ENCODE measurements at regions not wholly inside any gene's neighbourhood (a gene's known extent, or its start where the extent isn't known, plus 50 kb on each side); places are given as distances from the start of the nearest gene placed in this dataset.

DNA sequence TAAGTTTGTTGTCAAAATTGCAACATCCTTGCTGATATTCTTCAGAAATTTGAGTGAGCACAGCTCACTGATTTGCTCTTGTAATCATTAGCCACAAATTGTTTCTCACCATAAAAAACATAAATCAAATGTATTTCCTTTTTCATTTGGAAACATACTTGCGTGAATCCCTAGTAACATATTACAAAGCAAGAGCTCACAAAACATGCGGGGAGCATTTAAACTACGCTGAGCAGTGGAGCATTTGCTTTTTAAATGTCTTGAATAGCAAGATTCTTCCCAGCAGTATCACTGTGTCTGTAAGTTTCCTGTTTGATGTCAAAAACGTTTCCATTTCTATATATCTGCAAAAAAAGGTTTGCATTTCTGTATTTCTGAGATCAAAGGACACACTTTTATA lies 788.3 kb upstream of the SALL3 start:
- no peak for DNase-seq

DNA sequence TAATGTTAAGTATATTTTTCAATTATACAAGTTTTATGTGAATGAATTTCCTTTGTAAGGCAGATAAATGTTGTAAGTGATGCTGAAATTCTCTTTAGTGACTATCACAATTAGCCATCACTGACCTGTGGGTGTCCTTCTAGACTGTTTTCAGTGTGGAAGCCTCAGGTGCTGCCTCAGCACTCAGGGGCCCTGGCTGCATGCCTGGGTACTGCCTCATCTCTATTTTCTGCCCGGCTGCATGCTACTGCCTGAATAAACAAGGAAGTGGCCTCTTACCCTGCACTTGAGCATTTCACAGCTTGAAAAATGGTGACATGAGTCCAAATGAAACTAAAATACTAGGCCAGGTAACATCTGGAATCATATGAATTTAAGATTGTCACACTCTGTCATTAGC lies 787.6 kb upstream of the SALL3 start:
- peak in 25 of 58 donors; percentile 6 to 61 (median 28) for DNase-seq

DNA sequence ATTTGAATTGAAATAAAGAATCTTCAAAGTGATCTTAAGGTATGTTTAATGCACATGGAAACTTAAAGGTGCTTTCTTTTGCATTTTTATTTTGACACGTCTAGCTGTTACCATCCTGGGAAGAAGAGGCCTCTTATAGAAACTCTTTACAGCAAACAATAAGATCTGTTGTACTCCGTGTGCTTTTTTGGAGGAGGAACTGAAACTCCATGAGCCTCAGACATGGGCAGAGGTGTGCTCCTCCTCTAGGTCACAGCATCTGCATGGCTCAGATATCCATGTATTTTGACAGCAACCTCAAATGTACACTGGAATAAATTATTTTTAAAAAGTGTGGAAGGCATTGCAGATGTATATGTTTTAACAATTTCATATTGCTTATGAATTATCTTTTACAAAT lies 783.3 kb upstream of the SALL3 start:
- DNase-seq = no peak

- DNase-seq = no peak
Measured at GRCh38 chr18:78199002-78199401, 780.6 kb upstream of the SALL3 start.

DNA sequence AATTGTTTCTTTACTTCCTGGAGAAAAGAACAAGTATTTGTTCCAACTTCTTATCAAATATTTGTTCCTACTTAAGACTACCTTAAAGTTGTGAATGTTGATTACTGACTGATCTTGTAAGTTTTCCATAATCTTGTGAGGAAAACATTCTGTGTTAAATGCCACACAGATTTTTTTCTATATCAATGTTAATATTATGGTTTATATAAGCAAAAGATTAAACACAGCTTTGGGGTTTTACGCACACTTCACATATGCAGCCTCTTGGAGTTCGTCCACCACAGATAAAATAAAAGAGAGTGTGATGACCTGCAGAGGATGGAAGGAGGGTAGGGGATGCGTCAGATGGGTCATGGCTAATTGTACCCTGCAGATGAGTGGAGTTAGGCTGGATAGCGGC lies 780.0 kb upstream of the SALL3 start:
- no peak for DNase-seq

DNA sequence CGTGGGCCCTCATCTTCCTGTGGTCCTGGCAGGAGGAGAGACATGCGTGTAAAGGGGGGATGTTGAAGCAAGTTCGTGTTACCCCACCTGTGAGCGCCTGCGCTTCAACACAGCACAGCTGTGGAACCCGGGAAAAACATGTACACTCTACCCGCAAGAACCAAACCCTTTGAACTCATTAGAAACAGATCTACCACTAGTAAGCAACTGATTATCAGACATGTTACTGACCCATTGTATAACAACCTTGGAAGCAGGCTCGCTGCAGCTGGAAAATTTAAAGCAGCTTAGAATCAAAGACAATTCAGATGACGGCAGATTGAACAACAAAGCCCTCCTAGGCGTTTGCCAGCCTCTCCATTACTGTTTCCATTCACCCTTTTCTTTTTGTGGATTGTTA lies 771.7 kb upstream of the SALL3 start:
- no peak for DNase-seq

GRCh38 chr18:78208461-78208860 lies 771.2 kb upstream of the SALL3 start:
- no peak for DNase-seq

DNA sequence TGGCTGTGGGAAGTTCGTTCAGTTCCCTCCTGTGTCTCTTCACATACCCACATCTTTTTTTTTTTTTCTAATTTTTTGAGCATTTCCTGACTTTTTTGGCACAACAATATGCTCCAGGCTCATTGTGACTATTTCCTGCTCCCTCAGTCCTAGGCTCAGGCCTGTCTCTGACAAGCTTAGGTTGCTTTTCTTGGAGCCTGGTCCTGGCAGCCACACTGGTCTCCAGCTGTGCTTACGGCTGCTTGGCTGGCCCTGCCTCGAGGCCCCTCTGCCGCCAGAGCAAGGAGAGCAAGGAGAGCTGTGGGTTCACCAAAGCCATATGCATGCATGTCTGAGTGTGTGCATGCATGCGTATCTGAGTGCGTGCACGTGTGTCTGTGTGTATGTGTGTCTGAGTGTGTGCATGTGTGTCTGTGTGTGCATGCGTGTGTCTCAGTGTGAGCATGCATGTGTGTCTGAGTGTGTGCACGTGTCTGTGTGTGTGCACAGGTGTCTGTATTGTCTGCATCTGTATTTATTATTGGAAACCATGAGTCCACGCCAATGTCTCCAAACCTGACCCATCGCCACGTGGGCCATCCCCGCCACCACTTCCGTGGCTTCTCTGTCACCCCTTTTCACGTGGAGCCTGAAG lies 766.1 kb upstream of the SALL3 start:
- no peak for DNase-seq

GRCh38 chr18:78221496-78221895 lies 758.1 kb upstream of the SALL3 start:
- DNase-seq = no peak

DNA sequence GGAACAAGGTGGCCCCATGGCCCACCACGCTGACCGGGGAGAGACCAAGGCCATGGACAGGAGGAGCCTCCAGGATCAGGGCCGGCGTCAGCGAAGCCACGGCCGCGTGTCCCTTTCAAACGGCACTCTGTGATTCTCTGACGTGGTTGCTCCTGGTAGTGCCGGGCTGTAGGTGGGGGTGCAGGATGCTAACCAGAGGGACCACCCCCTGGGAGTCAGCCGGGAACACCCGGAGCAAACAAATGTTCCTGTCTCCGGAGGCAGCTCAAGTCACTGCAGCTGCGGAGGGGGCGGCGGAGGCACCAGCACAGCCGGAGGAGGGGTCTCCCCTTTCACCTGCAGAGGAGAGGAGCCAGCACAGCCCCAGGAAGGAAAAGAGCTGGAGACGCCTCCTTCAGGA lies 750.6 kb upstream of the SALL3 start:
- no peak for DNase-seq

- no peak for DNase-seq
Measured at GRCh38 chr18:78230911-78231310, 748.7 kb upstream of the SALL3 start.

GRCh38 chr18:78232196-78232595 lies 747.4 kb upstream of the SALL3 start:
- DNase-seq = no peak

- no peak for DNase-seq
Measured at GRCh38 chr18:78237864-78238263, 741.8 kb upstream of the SALL3 start.

GRCh38 chr18:78238404-78239089 lies 741.1 kb upstream of the SALL3 start:
- no peak for DNase-seq

- no peak for DNase-seq
Measured at GRCh38 chr18:78239090-78239457, 740.5 kb upstream of the SALL3 start.

GRCh38 chr18:78240101-78240500 lies 739.5 kb upstream of the SALL3 start:
- DNase-seq = no peak

DNA sequence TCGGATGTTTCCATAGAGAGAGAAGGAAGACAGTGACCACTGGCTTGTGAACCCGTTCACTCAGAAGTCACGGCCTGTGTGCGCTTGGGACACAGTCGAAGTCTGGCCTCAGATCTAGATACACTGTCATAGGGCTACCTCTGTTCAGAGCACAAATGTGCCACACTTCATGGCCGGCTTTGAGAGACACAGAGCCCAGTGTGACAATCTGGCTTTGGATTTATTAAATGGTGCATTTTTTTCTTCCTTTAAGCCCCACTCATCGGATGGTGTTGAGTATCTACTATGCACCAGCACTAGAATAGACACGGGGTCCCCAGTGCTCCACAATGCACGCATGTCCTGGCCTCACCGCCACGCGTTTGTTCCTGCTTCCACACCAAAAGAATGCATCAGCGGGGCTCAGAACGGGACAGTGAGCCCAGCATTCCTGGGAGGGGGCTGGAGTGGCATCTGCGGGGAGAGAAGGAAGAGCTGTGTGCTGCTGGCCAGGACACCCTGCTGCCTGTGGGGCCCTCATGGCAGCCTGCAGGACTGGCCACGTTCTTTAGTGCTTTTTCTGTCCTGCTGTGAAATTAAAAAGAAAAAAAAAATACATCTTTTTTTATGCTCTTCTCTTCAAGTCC lies 738.9 kb upstream of the SALL3 start:
- DNase-seq = no peak

- no peak for DNase-seq
Measured at GRCh38 chr18:78241535-78242253, 737.9 kb upstream of the SALL3 start.

DNA sequence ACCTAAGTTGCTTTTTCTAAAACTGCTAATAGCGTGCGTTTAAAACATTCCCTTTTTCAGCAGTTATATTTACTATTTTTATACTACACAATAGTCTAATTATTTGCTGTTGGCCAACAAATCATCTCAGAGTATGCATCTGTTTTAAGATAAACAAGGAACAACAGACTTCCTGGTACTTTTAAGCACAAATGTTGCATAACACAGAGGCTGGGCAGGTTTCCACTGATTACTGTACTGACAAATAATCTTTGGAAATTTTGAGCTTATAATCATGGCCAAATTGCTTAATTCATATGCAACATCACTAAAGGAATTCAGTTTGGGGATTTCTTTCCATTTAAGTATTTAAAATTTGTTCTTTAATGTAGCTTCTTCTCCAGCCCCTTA lies 737.4 kb upstream of the SALL3 start:
- DNase-seq = no peak

DNA sequence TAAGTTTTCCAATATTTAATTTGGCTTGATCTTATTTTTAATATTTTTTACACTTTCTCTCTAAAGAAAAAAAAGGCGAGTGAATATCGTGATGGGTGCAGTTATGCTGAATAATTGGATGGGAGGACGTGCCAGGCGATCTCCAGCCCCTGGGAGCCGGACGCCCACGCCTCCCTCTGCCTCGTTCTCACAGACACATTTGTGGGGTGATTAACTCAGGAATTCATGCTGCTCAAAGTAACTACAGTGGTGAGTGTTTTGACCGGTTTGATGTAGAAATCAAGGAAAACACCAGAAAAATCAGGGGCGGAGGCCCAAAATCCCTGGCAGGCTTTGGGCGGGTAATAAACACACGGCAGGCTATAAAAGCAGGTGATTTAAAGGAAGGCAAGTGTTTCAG lies 736.8 kb upstream of the SALL3 start:
- DNase-seq = no peak

- DNase-seq = peak in 1 of 58 donors; percentile 10
Measured at GRCh38 chr18:78244779-78245178, 734.8 kb upstream of the SALL3 start.

DNA sequence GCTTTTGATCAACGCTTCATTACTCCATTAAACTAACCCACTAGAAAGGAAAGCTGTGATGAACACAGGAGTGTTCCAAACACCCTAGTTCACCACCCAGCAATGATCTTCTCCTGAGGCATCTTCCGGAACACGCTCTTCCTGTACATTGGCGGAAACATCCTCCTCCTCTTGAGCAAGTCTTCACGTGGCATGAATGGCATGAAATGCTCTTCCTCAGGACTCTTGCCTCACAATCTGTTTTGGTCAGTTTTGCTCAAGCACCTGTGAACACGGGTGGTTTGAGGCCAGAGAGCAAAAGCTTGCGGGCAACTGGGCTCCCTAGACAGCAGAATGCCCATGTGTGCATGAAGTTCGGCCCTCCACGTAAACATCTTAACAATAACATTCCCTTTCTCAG lies 734.2 kb upstream of the SALL3 start:
- DNase-seq = peak in 6 of 58 donors; percentile 20 to 53 (median 38)
